Tibial artery (tissue), 4 donors: ENCODE measurements at regions not wholly inside any gene's neighbourhood (a gene's known extent, or its start where the extent isn't known, plus 50 kb on each side); places are given as distances from the start of the nearest gene placed in this dataset.

Experiments used
- DNase-seq, 2 donors: peaks; one replicate each; pipeline ENCODE4 v3.0.0-alpha.2; 2019
- H3K27ac ChIP-seq, 2 donors: fragments of 200-600 bp; sonication (generic) in 1 of 2; 1 replicate in 1 of 2; 2 replicates in 1 of 2; pipeline ENCODE4 v1.5.1; 2018 to 2019; ENCODE audit warnings: mild to moderate bottlenecking in 1 of 2
- H3K27me3 ChIP-seq, 2 donors: fragments of 200-600 bp; sonication (generic) in 1 of 2; one replicate each; pipeline versions ENCODE4 v1.5.1 to v1.6.0; 2016 to 2019
- H3K36me3 ChIP-seq, 3 donors: fragments of 200-600 bp; sonication (generic) in 2 of 3; one replicate each; pipeline ENCODE4 v1.5.1; 2016 to 2019; ENCODE audit warnings: mild to moderate bottlenecking in 2 of 3
- H3K4me1 ChIP-seq, 4 donors: fragments of 200-600 bp; sonication (generic) in 2 of 4; 1 replicate in 3 of 4; 2 replicates in 1 of 4; pipeline ENCODE4 v1.5.1; 2016 to 2019
- H3K4me3 ChIP-seq, 2 donors: fragments of 200-600 bp; sonication (generic) in 1 of 2; 1 replicate in 1 of 2; 2 replicates in 1 of 2; pipeline ENCODE4 v1.5.1; 2018 to 2019; ENCODE audit warnings: mild to moderate bottlenecking in 2 of 2
- H3K9me3 ChIP-seq, 3 donors: fragments of 200-600 bp; sonication (generic) in 1 of 3; one replicate each; pipeline ENCODE4 v1.5.1; 2016 to 2019
- CTCF ChIP-seq, 2 experiments: fragments of 200-600 bp in 1 of 2; fragments of 450-650 bp in 1 of 2; IDR thresholded peaks; one replicate each; pipeline ENCODE4 v1.5.1; 2017 to 2019; ENCODE audit warnings: antibody characterized with exemption in 2 of 2, mild to moderate bottlenecking in 1 of 2, moderate library complexity in 1 of 2
- intact Hi-C: fragments of 100-400 bp; cut with DNase I; formaldehyde crosslinking; loops from one replicate; pipeline ENCODE4 v1.15.0; 2023; ENCODE audit warnings: low total_unique reads

- no peaks in the 10 kb centered on the region for H3K36me3 ChIP-seq
- no peaks in the 10 kb centered on the region for H3K27me3 ChIP-seq
- TF ChIP-seq CTCF (IDR thresholded peaks at IDR 0.05): peak; percentile 72 to 86
- no peaks in the 10 kb centered on the region for H3K9me3 ChIP-seq
- no peak overlapping the region for H3K27ac ChIP-seq
- intact Hi-C loops: no loop called here
- no peak overlapping the region for H3K4me3 ChIP-seq
- peak in 1 of 2 donors; percentile 52 for DNase-seq
- H3K4me1 ChIP-seq: peaks cover 0 to 2% (median 0%) of the 10 kb centered on the region in 4 donors
Measured at GRCh38 chr2:212686285-212686895, 147.8 kb upstream of the ERBB4 start.

GRCh38 chr2:212683346-212684097, 144.9 kb upstream of the ERBB4 start:
- no peak for DNase-seq
- no peaks in the 10 kb centered on the region for H3K9me3 ChIP-seq

GRCh38 chr2:212682937-212683336, 144.3 kb upstream of the ERBB4 start:
- H3K9me3 ChIP-seq: no peaks in the 10 kb centered on the region
- no peak for TF ChIP-seq CTCF (IDR thresholded peaks at IDR 0.05)
- no peak for DNase-seq
- no peaks in the 10 kb centered on the region for H3K36me3 ChIP-seq
- no peaks in the 10 kb centered on the region for H3K27me3 ChIP-seq
- intact Hi-C loops: no loop called here
- H3K4me3 ChIP-seq: no peak overlapping the region
- H3K4me1 ChIP-seq: peaks cover 0 to 2% (median 0%) of the 10 kb centered on the region in 4 donors
- H3K27ac ChIP-seq: no peak overlapping the region

More at GRCh38 chr2:212683346-212684097, 144.9 kb upstream of the ERBB4 start:
- no peak for TF ChIP-seq CTCF (IDR thresholded peaks at IDR 0.05)
- intact Hi-C loops: no loop called here
- H3K4me3 ChIP-seq: no peak overlapping the region
- peaks cover 0 to 2% (median 0%) of the 10 kb centered on the region in 4 donors for H3K4me1 ChIP-seq
- no peaks in the 10 kb centered on the region for H3K36me3 ChIP-seq
- no peak overlapping the region for H3K27ac ChIP-seq
- H3K27me3 ChIP-seq: no peaks in the 10 kb centered on the region

- Histone ChIP-seq H3K27me3 (no peaks in the 10 kb centered on the region), H3K27ac (no peak overlapping the region), H3K4me3 (no peak overlapping the region), H3K9me3 (no peaks in the 10 kb centered on the region), H3K36me3 (no peaks in the 10 kb centered on the region), H3K4me1 (no peaks in the 10 kb centered on the region)
- intact Hi-C loops: no loop called here
- no peak for TF ChIP-seq CTCF (IDR thresholded peaks at IDR 0.05)
- DNase-seq: no peak
Measured at GRCh38 chr2:212677466-212677865, 138.9 kb upstream of the ERBB4 start.

- H3K27ac ChIP-seq: no peak overlapping the region
- no peaks in the 10 kb centered on the region for H3K36me3 ChIP-seq
- no peaks in the 10 kb centered on the region for H3K9me3 ChIP-seq
- H3K4me3 ChIP-seq: no peak overlapping the region
- H3K4me1 ChIP-seq: peaks cover 0 to 11% (median 1%) of the 10 kb centered on the region in 4 donors
- intact Hi-C loops: no loop called here
- DNase-seq: no peak
- TF ChIP-seq CTCF (IDR thresholded peaks at IDR 0.05): no peak
- no peaks in the 10 kb centered on the region for H3K27me3 ChIP-seq
Measured at GRCh38 chr2:212672186-212672585, 133.6 kb upstream of the ERBB4 start.
